Ecto neural progenitor cell (in vitro differentiated cells): ENCODE measurements at regions not wholly inside any gene's neighbourhood (a gene's known extent, or its start where the extent isn't known, plus 50 kb on each side); places are given as distances from the start of the nearest gene placed in this dataset.

Experiments used
- DNase-seq: peaks from one replicate; pipeline ENCODE4 v3.0.0-alpha.2; 2018; ENCODE audit warnings: low spot score

GRCh38 chr3:66748175-66748876, 247.5 kb upstream of the LRIG1 start:
- DNase-seq = no peak

DNA sequence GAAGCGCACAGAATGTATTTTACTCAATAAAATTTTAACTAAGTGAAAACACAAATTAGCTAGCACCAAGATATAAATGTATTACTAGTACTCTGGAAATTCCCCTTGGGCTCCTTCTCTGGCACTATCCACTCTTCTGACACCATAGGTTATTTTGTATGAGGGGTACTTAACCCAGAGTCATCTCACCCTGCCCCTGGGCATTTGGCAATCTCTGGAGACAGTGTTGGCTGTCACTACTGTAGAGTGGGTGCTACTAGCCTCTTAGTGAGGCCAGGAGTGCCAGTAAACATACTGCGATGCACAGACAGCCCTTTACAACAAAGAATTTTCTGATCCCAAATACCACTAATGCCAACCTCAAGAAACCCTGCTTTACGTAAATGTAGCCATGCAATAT, 246.3 kb upstream of the KBTBD8 start:
- DNase-seq = no peak

- DNase-seq = no peak
Measured at GRCh38 chr3:66753670-66754069, 244.4 kb upstream of the KBTBD8 start.

DNA sequence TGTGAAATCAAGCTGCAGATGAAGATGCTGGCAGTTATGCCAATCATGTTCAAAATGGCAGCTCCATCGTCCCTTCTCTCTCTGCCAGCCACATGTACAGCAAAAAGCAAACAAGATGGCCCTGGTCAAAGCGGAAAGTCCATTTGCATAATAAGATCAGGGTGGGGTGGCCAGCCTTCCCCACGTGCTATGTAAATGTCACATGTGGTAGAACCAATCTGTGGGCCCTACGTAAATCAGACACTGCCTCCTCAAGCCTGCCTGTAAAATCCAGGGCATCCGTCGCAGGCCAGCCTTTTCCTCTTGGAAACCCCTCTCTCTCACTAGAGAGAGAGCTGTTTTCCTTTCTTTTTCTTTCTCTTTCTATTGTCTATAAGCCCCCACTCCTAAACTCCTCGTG, 243.5 kb upstream of the KBTBD8 start:
- no peak for DNase-seq

DNA sequence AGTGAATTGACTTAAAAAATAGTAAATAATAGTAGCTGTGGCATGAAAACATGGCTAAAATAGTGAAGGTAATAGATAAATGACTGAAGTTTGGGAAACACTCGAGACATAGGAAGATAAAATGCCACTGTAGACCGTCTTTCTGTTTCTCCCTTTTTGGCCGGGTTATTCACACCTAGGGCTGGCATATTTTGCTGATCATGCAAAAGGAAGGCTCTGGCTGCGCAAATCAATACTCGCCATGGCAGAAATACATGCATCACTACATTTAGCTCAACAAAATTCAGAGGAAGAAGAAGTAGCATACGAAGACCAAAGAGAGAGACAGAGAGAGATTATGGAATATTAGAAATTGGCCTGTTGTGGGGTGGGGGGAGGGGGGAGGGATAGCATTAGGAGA, 242.2 kb upstream of the KBTBD8 start:
- no peak for DNase-seq

DNA sequence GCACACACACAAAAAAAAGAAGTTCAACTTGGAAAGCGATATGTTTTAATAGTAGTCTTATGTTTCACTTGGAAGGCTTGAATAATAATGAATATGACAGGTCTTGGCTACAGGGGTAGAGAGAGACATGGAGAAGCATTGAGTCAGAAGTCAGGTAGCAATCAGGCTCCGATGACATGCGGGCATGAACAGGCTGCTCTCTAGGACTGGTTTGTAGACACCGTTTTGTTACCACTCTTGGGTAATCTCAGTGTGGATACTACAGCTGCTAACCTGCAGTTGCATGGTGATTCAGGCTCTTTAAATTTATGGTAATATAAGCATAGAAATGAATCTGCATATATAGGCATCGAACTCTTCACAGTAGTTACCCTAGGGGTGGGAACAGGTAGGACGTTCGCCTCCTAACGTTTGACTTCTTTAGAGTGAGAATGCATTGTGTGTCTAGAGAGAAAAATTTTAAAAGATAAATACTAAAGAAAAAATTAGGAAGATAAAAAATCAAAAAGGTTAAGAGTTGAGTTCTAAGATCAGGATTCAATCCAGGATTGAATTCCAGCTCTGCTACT, 241.6 kb upstream of the KBTBD8 start:
- no peak for DNase-seq

- no peak for DNase-seq
Measured at GRCh38 chr3:66761093-66761780, 236.9 kb upstream of the KBTBD8 start.

DNA sequence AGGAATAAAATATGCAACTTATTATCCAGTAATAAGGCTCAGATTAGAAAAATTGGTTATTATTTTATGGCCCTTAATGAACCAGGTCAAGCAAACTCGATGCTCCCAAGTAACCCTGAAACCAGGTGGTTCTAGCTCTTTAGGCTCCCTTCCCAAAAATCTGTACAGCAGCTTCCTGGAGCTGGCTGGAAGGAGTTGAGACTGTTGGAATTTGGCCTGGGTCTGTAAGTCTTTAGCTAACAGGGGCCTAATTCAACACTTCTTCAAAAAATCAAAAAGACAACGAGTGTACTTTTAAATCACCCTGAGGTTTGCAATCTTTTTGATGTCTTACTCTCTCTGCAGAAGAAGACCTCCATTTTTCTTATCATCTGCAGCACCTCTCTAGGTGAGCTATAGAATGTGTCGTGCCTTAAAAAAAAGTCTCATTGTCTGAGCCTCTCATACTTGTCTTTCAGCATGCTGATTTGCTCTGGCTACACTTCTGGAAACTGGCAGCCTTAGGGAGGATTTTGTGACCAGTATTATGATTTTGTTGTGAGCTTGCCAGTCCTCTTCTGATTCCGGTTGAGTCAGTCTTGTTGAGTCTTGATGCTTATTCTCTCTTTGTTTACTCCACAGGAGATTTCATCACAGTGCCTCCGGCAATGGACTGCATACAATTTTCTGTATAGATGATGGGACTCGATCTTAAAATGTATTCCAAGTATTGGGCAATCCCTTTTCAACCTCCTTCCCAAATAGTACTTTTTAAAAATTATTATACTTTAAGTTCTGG, 235.0 kb upstream of the KBTBD8 start:
- DNase-seq = no peak

- no peak for DNase-seq
Measured at GRCh38 chr3:66778107-66778506, 220.0 kb upstream of the KBTBD8 start.

DNA sequence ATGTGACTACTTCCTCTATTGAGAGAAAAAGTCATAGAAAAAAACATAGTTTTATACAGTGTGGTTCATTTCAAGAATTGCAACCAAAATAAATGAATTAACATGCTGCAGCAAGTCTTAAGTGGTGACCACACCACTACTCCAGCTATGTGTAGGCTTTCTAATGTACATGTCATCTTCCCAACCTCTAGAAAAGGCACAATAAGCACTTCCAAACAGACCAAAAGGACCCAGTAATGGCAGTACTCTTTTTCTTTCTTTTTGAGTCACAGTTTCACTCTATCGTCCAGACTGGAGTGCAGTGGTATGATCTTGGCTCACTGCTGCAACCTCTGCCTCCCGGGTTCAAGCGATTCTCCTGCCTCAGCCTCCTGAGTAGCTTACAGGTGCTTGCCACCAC, 219.3 kb upstream of the KBTBD8 start:
- no peak for DNase-seq

- no peak for DNase-seq
Measured at GRCh38 chr3:66785191-66785909, 212.8 kb upstream of the KBTBD8 start.

DNA sequence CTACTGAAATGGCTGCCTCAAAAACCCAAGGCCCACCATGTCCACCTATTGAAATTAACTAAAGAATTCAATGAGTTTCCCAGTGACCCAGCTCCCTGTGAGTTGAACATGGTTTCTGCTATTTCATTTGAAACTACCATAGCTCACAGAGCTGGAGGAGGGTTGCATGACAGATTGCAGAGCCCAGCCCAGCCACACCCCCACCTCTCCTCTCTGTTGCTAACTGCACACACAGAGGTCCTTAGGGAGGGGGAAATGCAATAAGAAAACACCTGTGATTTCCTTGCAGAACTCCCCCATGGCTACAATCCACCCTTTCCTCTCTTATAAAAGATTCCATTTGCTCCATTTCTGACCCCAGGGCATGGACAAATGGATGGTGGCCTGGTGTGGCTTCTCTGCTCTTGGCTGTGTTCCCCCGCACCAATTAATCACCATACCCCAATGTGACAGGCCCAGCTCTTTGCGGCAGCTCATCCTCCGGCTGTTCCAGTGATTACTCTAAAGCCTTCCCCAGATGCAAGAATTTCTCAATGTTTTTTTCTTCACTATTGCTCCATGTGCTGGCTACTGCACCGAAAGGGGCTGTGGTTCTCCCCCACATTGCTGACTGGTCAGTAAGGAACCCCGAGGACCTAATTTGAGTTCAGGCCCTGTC, 208.4 kb upstream of the KBTBD8 start:
- DNase-seq = no peak

DNA sequence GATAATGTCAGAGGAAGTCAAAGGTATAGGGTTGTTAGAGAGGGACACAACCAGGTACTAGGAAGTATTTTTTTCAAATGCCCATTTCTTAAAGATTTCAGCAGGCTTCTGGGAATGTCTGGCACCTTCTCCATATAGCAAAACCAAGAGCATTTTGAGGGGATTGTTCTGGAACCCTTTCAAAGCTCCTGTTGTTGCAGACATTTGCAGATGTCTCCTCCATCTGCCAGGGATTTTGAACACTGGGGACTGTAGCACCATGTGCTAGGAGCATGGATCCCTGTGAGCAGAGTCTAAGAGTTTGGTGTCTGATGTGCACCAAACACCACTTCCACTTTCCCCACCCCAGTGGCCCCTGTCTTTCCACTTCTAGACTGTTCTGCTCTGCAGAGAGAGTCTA, 206.0 kb upstream of the KBTBD8 start:
- no peak for DNase-seq

DNA sequence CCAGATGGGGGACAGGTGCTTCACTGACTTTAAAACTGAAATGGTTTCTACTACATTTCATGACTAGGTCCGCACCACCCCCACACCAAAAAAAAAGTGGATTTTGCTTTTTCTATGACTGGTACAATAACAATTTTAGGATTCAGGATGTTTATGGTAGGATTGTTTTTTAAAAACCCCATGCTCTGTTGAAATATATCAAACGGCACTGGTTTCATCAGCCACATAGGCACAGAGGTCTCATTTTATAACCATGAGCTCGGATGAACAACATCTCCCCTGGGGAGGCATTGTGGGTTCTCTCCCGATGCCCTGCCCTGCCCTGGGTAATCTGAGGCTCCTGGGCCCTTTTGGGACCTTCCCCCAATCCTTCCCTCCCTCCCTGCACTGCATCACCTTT, 202.7 kb upstream of the KBTBD8 start:
- no peak for DNase-seq

DNA sequence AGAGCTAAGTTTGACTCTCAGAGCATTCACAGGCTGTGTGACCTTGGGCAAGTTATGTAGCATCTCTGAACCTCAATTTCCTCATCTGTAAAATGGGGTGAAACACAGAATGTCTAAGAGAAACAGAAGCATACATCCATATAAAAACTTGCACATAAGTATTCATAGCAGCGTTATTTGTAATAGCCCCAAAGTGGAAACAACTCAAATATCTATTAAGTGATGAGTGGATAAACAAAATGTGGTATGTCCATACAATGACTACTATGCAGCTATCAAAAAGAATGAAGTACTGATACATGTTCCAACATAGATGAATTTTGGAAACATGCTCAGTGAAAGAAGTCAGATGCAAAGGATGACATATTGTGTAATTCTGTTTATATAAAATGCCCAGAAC, 201.8 kb upstream of the KBTBD8 start:
- no peak for DNase-seq

GRCh38 chr3:66797889-66798560, 200.1 kb upstream of the KBTBD8 start:
- DNase-seq = peak; percentile 58

GRCh38 chr3:66800941-66801545, 197.1 kb upstream of the KBTBD8 start:
- DNase-seq = no peak

DNA sequence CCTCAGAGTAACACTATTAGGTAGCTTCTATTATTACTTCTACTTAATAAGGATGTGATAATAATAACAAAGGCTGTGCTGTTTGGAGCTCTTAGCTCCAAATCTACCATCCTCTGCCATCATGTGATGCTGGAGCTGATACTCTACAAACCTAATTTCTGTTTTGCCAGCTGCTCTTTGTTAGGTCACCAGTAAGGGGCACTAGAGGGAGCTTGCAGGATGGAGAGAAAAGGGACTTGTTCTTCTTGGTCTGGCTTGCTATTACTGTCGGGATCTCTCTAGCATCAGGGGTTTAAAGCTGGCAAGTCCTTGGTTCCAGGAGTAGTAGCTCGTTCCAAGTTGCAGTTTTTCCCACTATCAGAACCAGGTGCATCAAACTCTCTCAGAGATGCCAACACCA, 194.9 kb upstream of the KBTBD8 start:
- DNase-seq = no peak

DNA sequence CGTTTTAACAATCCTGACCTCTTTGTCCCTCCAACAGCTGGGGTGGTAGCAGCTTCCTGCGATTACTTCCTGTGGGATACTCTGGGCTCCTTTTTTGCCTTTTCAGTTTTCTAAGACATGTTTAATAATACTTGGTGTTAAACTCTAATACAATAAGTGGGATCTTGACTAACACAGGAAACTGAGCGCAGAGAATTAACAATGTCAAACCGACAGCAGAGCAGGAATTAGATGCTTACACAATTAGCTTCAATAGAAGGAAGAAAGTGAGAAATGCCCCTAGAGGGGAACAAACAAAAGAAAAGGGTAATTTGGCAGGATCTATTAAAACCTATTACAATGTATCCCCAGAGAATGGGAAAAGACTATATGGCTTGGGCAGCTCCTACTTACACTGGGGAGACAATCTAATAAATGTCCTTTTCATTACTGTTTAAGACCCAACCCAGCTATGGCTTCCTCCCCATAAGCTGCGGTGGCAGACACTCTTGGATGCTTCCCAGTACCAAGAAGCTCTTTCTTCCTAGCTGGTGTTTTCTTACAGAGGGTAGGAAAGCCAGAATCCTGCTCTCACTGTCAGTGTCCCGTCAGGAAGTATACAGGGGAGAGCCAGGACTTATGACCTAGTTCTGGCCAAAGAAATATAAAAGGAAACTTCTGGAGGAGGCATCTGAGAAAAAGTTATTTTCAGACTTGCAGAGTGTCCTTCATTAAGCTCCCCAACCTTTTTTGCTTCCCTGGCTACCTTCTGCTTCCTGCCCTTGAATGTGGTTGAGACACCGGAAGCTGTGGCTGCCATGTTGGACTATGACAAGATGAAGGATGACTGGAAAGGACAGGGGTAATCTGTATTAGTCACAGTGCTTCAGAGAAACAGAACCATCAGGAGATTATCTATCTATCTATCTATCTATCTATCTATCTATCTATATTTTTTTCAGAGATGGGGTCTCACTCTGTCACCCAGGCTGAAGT, 194.1 kb upstream of the KBTBD8 start:
- DNase-seq = no peak
